ENCODE measurements at regions not wholly inside any gene's neighbourhood (a gene's known extent, or its start where the extent isn't known, plus 50 kb on each side); places are given as distances from the start of the nearest gene placed in this dataset.
"Not testable (repeated sequence)": the region's sequence is repeated elsewhere in the genome, so short reads cannot be mapped to it uniquely, and the experiment has no call there.

- ATAC-seq: no peak
- no peaks in the 10 kb centered on the region for H3K9me3 Mint-ChIP-seq
- DNase-seq: no peak
- no peaks in the 10 kb centered on the region for H3K4me1 ChIP-seq (ENCODE audit: control insufficient read depth in 2 of 2, insufficient read depth in 2 of 2, low read length in 2 of 2)
- no peaks in the 10 kb centered on the region for H3K9me3 ChIP-seq (ENCODE audit: control insufficient read depth in 2 of 3, low read length in 3 of 3)
- peaks cover 0 to 3% (median 0%) of the 10 kb centered on the region in 5 donors for H3K36me3 Mint-ChIP-seq
- H3K27ac Mint-ChIP-seq: no peak overlapping the region
- H3K27me3 ChIP-seq (ENCODE audit: control insufficient read depth in 2 of 2, insufficient read depth in 2 of 2, low read length in 2 of 2): no peaks in the 10 kb centered on the region
- no peak overlapping the region for H3K27ac ChIP-seq (ENCODE audit: low read depth, low read length)
- CTCF ChIA-PET: no interaction called here
- no peaks in the 10 kb centered on the region for H3K36me3 ChIP-seq (ENCODE audit: control insufficient read depth in 2 of 3, insufficient read depth in 3 of 3, low read length in 3 of 3)
- POLR2A ChIA-PET: no interaction called here
- H3K27me3 Mint-ChIP-seq: peaks cover 1 to 19% (median 8%) of the 10 kb centered on the region in 5 donors
- intact Hi-C loops (cut with micrococcal nuclease): no loop called here
- peaks cover 0 to 2% (median 0%) of the 10 kb centered on the region in 7 donors for H3K4me1 Mint-ChIP-seq
- H3K4me3 Mint-ChIP-seq: no peak overlapping the region
- no peak overlapping the region for H3K4me3 ChIP-seq (ENCODE audit: low read length)
Observed at GRCh38 chr18:77342736-77343135, 93.1 kb downstream of the GALR1 start.

GRCh38 chr18:77343846-77344510 is 94.3 kb downstream of the GALR1 start:
- Histone ChIP-seq H3K4me3 (ENCODE audit: low read length) (no peak overlapping the region), H3K27me3 (ENCODE audit: control insufficient read depth in 2 of 2, insufficient read depth in 2 of 2, low read length in 2 of 2) (no peaks in the 10 kb centered on the region), H3K27ac (ENCODE audit: low read depth, low read length) (no peak overlapping the region), H3K4me1 (ENCODE audit: control insufficient read depth in 2 of 2, insufficient read depth in 2 of 2, low read length in 2 of 2) (no peaks in the 10 kb centered on the region), H3K9me3 (ENCODE audit: control insufficient read depth in 2 of 3, low read length in 3 of 3) (no peaks in the 10 kb centered on the region), H3K36me3 (ENCODE audit: control insufficient read depth in 2 of 3, insufficient read depth in 3 of 3, low read length in 3 of 3) (no peaks in the 10 kb centered on the region)
- intact Hi-C loops (cut with micrococcal nuclease): no loop called here
- H3K27me3 Mint-ChIP-seq: peaks cover 0 to 8% (median 2%) of the 10 kb centered on the region in 5 donors
- H3K4me3 Mint-ChIP-seq: no peak overlapping the region
- CTCF ChIA-PET: no interaction called here
- ATAC-seq (no peak), DNase-seq (no peak)
- peaks cover 0 to 2% (median 0%) of the 10 kb centered on the region in 11 donors for H3K9me3 Mint-ChIP-seq
- no peaks in the 10 kb centered on the region for H3K36me3 Mint-ChIP-seq
- POLR2A ChIA-PET: no interaction called here
- no peaks in the 10 kb centered on the region for H3K4me1 Mint-ChIP-seq
- H3K27ac Mint-ChIP-seq: no peak overlapping the region

- Mint-ChIP-seq H3K4me1 (no peaks in the 10 kb centered on the region), H3K9me3 (peaks cover 0 to 7% (median 4%) of the 10 kb centered on the region in 11 donors), H3K27ac (no peak overlapping the region), H3K27me3 (peaks cover 2 to 10% (median 6%) of the 10 kb centered on the region in 5 donors), H3K36me3 (no peaks in the 10 kb centered on the region), H3K4me3 (no peak overlapping the region)
- no peaks in the 10 kb centered on the region for H3K36me3 ChIP-seq (ENCODE audit: control insufficient read depth in 2 of 3, insufficient read depth in 3 of 3, low read length in 3 of 3)
- no peak for DNase-seq
- intact Hi-C loops (cut with micrococcal nuclease): no loop called here
- H3K27me3 ChIP-seq (ENCODE audit: control insufficient read depth in 2 of 2, insufficient read depth in 2 of 2, low read length in 2 of 2): no peaks in the 10 kb centered on the region
- H3K4me1 ChIP-seq (ENCODE audit: control insufficient read depth in 2 of 2, insufficient read depth in 2 of 2, low read length in 2 of 2): no peaks in the 10 kb centered on the region
- CTCF ChIA-PET: interaction anchor here (0.6 kb wide), 1 partner anchor 46 kb away, joined by 4 read pairs; no protein-coding TSS in a partner anchor
- no peak for ATAC-seq
- POLR2A ChIA-PET: no interaction called here
- H3K27ac ChIP-seq (ENCODE audit: low read depth, low read length): no peak overlapping the region
- H3K9me3 ChIP-seq (ENCODE audit: control insufficient read depth in 2 of 3, low read length in 3 of 3): no peaks in the 10 kb centered on the region
- H3K4me3 ChIP-seq (ENCODE audit: low read length): no peak overlapping the region
Observed at GRCh38 chr18:77344786-77345500, 95.3 kb downstream of the GALR1 start.

- H3K36me3 ChIP-seq (ENCODE audit: control insufficient read depth in 2 of 3, insufficient read depth in 3 of 3, low read length in 3 of 3): no peaks in the 10 kb centered on the region
- intact Hi-C loops (cut with micrococcal nuclease): no loop called here
- no peaks in the 10 kb centered on the region for H3K27me3 ChIP-seq (ENCODE audit: control insufficient read depth in 2 of 2, insufficient read depth in 2 of 2, low read length in 2 of 2)
- POLR2A ChIA-PET: no interaction called here
- DNase-seq (no peak), ATAC-seq (no peak)
- no peaks in the 10 kb centered on the region for H3K4me1 ChIP-seq (ENCODE audit: control insufficient read depth in 2 of 2, insufficient read depth in 2 of 2, low read length in 2 of 2)
- Mint-ChIP-seq H3K4me1 (peaks cover 0 to 7% (median 2%) of the 10 kb centered on the region in 7 donors), H3K36me3 (peaks cover 0 to 4% (median 0%) of the 10 kb centered on the region in 5 donors), H3K9me3 (peaks cover 0 to 20% (median 5%) of the 10 kb centered on the region in 11 donors), H3K27ac (no peak overlapping the region), H3K27me3 (peaks cover 0 to 17% (median 7%) of the 10 kb centered on the region in 5 donors), H3K4me3 (no peak overlapping the region)
- H3K4me3 ChIP-seq (ENCODE audit: low read length): no peak overlapping the region
- H3K27ac ChIP-seq (ENCODE audit: low read depth, low read length): no peak overlapping the region
- CTCF ChIA-PET: no interaction called here
- no peaks in the 10 kb centered on the region for H3K9me3 ChIP-seq (ENCODE audit: control insufficient read depth in 2 of 3, low read length in 3 of 3)
Observed at GRCh38 chr18:77346208-77346810, 96.7 kb downstream of the GALR1 start.

GRCh38 chr18:77353349-77353748 is 103.7 kb downstream of the GALR1 start:
- H3K4me3 Mint-ChIP-seq; H3K4me1 ChIP-seq (ENCODE audit: control insufficient read depth in 2 of 2, insufficient read depth in 2 of 2, low read length in 2 of 2); H3K36me3 Mint-ChIP-seq; H3K27me3 ChIP-seq (ENCODE audit: control insufficient read depth in 2 of 2, insufficient read depth in 2 of 2, low read length in 2 of 2); H3K9me3 ChIP-seq (ENCODE audit: control insufficient read depth in 2 of 3, low read length in 3 of 3); CTCF ChIA-PET; DNase-seq; ATAC-seq; POLR2A ChIA-PET; intact Hi-C loops (cut with micrococcal nuclease); H3K36me3 ChIP-seq (ENCODE audit: control insufficient read depth in 2 of 3, insufficient read depth in 3 of 3, low read length in 3 of 3); H3K27ac ChIP-seq (ENCODE audit: low read depth, low read length); H3K27ac Mint-ChIP-seq; H3K4me3 ChIP-seq (ENCODE audit: low read length): not testable (repeated sequence)
- Mint-ChIP-seq H3K4me1 (peaks cover 0 to 12% (median 2%) of the 10 kb centered on the region in 7 donors), H3K9me3 (peaks cover 0 to 20% (median 7%) of the 10 kb centered on the region in 11 donors), H3K27me3 (peaks cover 10 to 44% (median 41%) of the 10 kb centered on the region in 5 donors)

- Mint-ChIP-seq H3K27ac (no peak overlapping the region), H3K9me3 (peaks cover 0 to 55% (median 26%) of the 10 kb centered on the region in 11 donors), H3K4me3 (no peak overlapping the region), H3K27me3 (peaks cover 7 to 61% (median 41%) of the 10 kb centered on the region in 5 donors), H3K36me3 (peaks cover 0 to 8% (median 5%) of the 10 kb centered on the region in 5 donors), H3K4me1 (no peaks in the 10 kb centered on the region)
- Histone ChIP-seq H3K4me1 (ENCODE audit: control insufficient read depth in 2 of 2, insufficient read depth in 2 of 2, low read length in 2 of 2) (no peaks in the 10 kb centered on the region), H3K36me3 (ENCODE audit: control insufficient read depth in 2 of 3, insufficient read depth in 3 of 3, low read length in 3 of 3) (no peaks in the 10 kb centered on the region), H3K27ac (ENCODE audit: low read depth, low read length) (no peak overlapping the region), H3K9me3 (ENCODE audit: control insufficient read depth in 2 of 3, low read length in 3 of 3) (peaks cover 0 to 5% (median 0%) of the 10 kb centered on the region in 3 experiments), H3K4me3 (ENCODE audit: low read length) (no peak overlapping the region), H3K27me3 (ENCODE audit: control insufficient read depth in 2 of 2, insufficient read depth in 2 of 2, low read length in 2 of 2) (no peaks in the 10 kb centered on the region)
- DNase-seq: no peak
- intact Hi-C loops (cut with micrococcal nuclease): no loop called here
- no peak for ATAC-seq
- POLR2A ChIA-PET: no interaction called here
- CTCF ChIA-PET: no interaction called here
Observed at GRCh38 chr18:77359561-77360314, 110.1 kb downstream of the GALR1 start.
